Thyroid gland (tissue), 4 donors: ENCODE measurements at regions not wholly inside any gene's neighbourhood (a gene's known extent, or its start where the extent isn't known, plus 50 kb on each side); places are given as distances from the start of the nearest gene placed in this dataset.

ENCODE experiments used
- CTCF ChIP-seq, 6 experiments: fragments of 200-600 bp in 3 of 6; fragments of 450-650 bp in 3 of 6; sonication (generic) in 3 of 6; IDR thresholded peaks; one replicate each; pipeline ENCODE4 v1.5.1; 2016 to 2019; ENCODE audit warnings: antibody characterized with exemption in 6 of 6, mild to moderate bottlenecking in 2 of 6, inconsistent platforms in 1 of 6, moderate library complexity in 1 of 6
- POLR2A ChIP-seq, 2 donors: fragments of 450-650 bp; IDR thresholded peaks; one replicate each; pipeline ENCODE4 v1.6.1; 2017; ENCODE audit warnings: antibody characterized with exemption in 2 of 2, mild to moderate bottlenecking in 2 of 2, moderate library complexity in 1 of 2

- TF ChIP-seq CTCF (IDR thresholded peaks at IDR 0.05) (no peak), POLR2A (IDR thresholded peaks at IDR 0.05) (no peak)
Observed at GRCh38 chr3:26997226-26997625, 372.0 kb downstream of the NEK10 start.
